Tibial nerve (tissue), 4 donors: ENCODE measurements at regions not wholly inside any gene's neighbourhood (a gene's known extent, or its start where the extent isn't known, plus 50 kb on each side); places are given as distances from the start of the nearest gene placed in this dataset.

ENCODE experiments used
- DNase-seq, 2 donors: peaks; one replicate each; pipeline ENCODE4 v3.0.0-alpha.2; 2019; ENCODE audit warnings: low spot score in 2 of 2
- H3K27ac ChIP-seq, 4 donors: fragments of 200-600 bp; sonication (generic) in 3 of 4; one replicate each; pipeline ENCODE4 v1.5.1; 2017 to 2019; ENCODE audit warnings: mild to moderate bottlenecking in 1 of 4
- H3K27me3 ChIP-seq, 2 donors: fragments of 200-600 bp; sonication (generic) in 1 of 2; one replicate each; pipeline versions ENCODE4 v1.5.1 to v1.6.0; 2017 to 2019
- H3K36me3 ChIP-seq, 3 donors: fragments of 200-600 bp; sonication (generic); one replicate each; pipeline ENCODE4 v1.5.1; 2018 to 2019
- H3K4me1 ChIP-seq, 4 donors: fragments of 200-600 bp; sonication (generic) in 3 of 4; one replicate each; pipeline ENCODE4 v1.5.1; 2017 to 2019
- H3K4me3 ChIP-seq, 4 donors: fragments of 200-600 bp; sonication (generic) in 3 of 4; one replicate each; pipeline ENCODE4 v1.5.1; 2017 to 2019; ENCODE audit warnings: mild to moderate bottlenecking in 1 of 4, moderate library complexity in 1 of 4
- H3K9me3 ChIP-seq, 4 donors: fragments of 200-600 bp; sonication (generic) in 3 of 4; one replicate each; pipeline ENCODE4 v1.5.1; 2017 to 2019
- EP300 ChIP-seq, 2 donors: sonication (generic); formaldehyde crosslinking; IDR thresholded peaks; one replicate each; pipeline ENCODE4 v1.6.1; 2017; ENCODE audit warnings: antibody characterized with exemption in 2 of 2, mild to moderate bottlenecking in 1 of 2
- POLR2A ChIP-seq, 2 donors: fragments of 450-650 bp; IDR thresholded peaks; one replicate each; pipeline ENCODE4 v1.6.1; 2017; ENCODE audit warnings: antibody characterized with exemption in 2 of 2, mild to moderate bottlenecking in 2 of 2, moderate library complexity in 2 of 2
- WGBS, 2 donors: methylation state at CpG; one replicate each; pipeline ENCODE4 v1.1.5; 2018; 5-methylcytosine and 5-hydroxymethylcytosine counted together
- TF ChIP-seq, protein P1 (sequence below), 5 experiments: fragments of 200-600 bp in 3 of 5; fragments of 450-650 bp in 2 of 5; sonication (generic) in 3 of 5; IDR thresholded peaks; one replicate each; pipeline ENCODE4 v1.5.1; 2016 to 2019; ENCODE audit warnings: antibody characterized with exemption in 5 of 5, mild to moderate bottlenecking in 3 of 5, moderate library complexity in 2 of 5

DNA sequence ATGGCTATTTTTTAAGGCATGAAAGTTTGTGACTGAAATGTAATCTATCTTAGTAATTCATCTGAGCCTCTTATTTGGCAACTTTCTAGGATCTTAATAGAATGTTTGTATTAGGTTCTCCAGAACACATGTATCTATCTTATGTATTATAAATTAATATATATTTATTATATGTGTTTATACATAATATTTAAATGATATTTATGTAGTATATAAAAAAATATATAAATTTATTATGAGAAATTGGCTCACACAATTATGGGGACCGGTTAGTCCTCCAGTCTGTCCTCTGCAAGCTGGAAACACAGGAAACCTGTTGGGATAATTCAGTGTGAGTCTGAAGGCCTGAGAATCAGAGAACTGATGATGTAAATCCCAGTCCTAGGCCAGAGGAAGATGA is 155.7 kb downstream of the AMY1C start:
- Histone ChIP-seq H3K36me3 (no peaks in the 10 kb centered on the region), H3K4me3 (no peak overlapping the region), H3K27me3 (no peaks in the 10 kb centered on the region), H3K27ac (no peak overlapping the region), H3K9me3 (no peaks in the 10 kb centered on the region), H3K4me1 (no peaks in the 10 kb centered on the region)
- no peak for TF ChIP-seq POLR2A (IDR thresholded peaks at IDR 0.05)
- 81 to 91% methylated on average over 1 of the region's 1 CpG for whole genome bisulfite sequencing, 2 donors
- no peak for DNase-seq

DNA sequence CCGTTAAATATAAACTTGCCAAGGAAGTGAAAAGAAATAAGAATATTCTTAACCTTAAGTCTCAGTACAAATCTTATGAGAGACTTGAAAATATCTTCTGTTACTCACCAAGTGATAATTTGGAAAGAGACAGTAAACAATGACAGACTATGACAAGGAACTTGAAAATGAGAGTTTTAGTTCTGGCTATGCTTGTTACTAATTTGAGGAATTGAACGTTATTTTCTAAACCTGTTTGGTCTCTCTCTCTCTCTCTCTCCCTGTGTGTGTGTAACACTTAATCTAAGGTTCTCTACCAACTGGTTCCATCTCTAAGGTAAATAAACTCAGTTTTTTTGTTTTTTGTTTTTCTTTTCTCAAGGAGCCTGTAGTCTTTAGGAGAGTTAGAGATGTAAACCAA is 161.8 kb downstream of the AMY1C start:
- no peaks in the 10 kb centered on the region for H3K36me3 ChIP-seq
- H3K4me3 ChIP-seq, result no peak overlapping the region
- DNase-seq, result no peak
- TF ChIP-seq, protein P1, sequence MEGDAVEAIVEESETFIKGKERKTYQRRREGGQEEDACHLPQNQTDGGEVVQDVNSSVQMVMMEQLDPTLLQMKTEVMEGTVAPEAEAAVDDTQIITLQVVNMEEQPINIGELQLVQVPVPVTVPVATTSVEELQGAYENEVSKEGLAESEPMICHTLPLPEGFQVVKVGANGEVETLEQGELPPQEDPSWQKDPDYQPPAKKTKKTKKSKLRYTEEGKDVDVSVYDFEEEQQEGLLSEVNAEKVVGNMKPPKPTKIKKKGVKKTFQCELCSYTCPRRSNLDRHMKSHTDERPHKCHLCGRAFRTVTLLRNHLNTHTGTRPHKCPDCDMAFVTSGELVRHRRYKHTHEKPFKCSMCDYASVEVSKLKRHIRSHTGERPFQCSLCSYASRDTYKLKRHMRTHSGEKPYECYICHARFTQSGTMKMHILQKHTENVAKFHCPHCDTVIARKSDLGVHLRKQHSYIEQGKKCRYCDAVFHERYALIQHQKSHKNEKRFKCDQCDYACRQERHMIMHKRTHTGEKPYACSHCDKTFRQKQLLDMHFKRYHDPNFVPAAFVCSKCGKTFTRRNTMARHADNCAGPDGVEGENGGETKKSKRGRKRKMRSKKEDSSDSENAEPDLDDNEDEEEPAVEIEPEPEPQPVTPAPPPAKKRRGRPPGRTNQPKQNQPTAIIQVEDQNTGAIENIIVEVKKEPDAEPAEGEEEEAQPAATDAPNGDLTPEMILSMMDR (IDR thresholded peaks at IDR 0.05), result no peak
- TF ChIP-seq POLR2A (IDR thresholded peaks at IDR 0.05), result no peak
- no peaks in the 10 kb centered on the region for H3K27me3 ChIP-seq
- H3K27ac ChIP-seq, result no peak overlapping the region
- H3K4me1 ChIP-seq, result no peaks in the 10 kb centered on the region
- no peaks in the 10 kb centered on the region for H3K9me3 ChIP-seq
- WGBS, 2 donors, result 87% methylated on average over 2 of the region's 2 CpGs

DNA sequence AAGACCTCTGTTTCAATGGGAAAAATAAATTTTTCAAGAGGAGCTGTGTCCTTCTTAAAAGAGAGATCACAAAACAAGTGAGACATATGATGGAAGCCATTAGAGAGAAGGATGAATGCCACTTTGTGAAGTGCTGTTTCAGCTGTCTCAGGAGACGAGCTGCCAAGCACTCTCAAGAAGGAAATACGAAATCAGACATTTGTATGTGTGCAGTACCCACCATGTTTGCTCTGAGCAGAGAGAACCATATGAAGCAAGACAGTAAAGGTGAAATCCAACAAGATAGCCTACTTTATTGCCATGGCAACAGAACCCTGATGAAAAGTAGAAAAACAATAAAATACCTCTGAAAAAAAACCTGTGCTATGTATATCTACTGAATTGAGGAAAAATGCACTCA is 168.1 kb downstream of the AMY1C start:
- WGBS, 2 donors, result 28 to 30% methylated on average over 2 of the region's 2 CpGs

DNA sequence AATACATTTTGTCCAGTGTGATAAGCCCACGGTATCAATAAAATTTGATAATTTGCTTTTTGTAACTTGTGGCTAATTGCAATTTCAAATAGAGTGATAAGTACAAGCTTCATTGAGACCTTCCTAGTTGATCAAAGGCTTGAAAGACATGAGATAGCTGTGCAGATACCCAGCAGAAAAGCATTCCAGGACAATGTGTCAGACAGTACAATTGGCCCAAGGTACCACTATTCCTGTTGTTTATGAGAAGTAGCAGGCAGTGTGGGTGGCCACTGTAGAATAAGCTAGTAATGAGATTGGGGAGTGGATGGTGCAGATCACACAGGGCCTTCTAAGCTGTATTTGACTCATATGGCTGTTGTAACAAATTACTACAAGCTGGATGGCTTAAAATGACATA is 182.2 kb downstream of the AMY1C start:
- H3K27ac ChIP-seq, result no peak overlapping the region
- H3K4me3 ChIP-seq, result no peak overlapping the region
- no peaks in the 10 kb centered on the region for H3K9me3 ChIP-seq
- H3K4me1 ChIP-seq, result no peaks in the 10 kb centered on the region
- WGBS, 2 donors, result 76 to 81% methylated on average over 1 of the region's 1 CpG
- DNase-seq, result no peak
- H3K36me3 ChIP-seq, result no peaks in the 10 kb centered on the region
- no peaks in the 10 kb centered on the region for H3K27me3 ChIP-seq
- no peak for TF ChIP-seq POLR2A (IDR thresholded peaks at IDR 0.05)
- TF ChIP-seq EP300 (IDR thresholded peaks at IDR 0.05), result no peak
- TF ChIP-seq, protein P1 (IDR thresholded peaks at IDR 0.05), result no peak

More for the DNA sequence above, 168.1 kb downstream of the AMY1C start:
- no peaks in the 10 kb centered on the region for H3K27me3 ChIP-seq
- TF ChIP-seq, protein P1 (IDR thresholded peaks at IDR 0.05), result no peak
- no peak for TF ChIP-seq EP300 (IDR thresholded peaks at IDR 0.05)
- no peak for TF ChIP-seq POLR2A (IDR thresholded peaks at IDR 0.05)
- H3K9me3 ChIP-seq, result no peaks in the 10 kb centered on the region
- H3K4me1 ChIP-seq, result no peaks in the 10 kb centered on the region
- H3K4me3 ChIP-seq, result no peak overlapping the region
- no peak for DNase-seq
- H3K36me3 ChIP-seq, result no peaks in the 10 kb centered on the region
- no peak overlapping the region for H3K27ac ChIP-seq

DNA sequence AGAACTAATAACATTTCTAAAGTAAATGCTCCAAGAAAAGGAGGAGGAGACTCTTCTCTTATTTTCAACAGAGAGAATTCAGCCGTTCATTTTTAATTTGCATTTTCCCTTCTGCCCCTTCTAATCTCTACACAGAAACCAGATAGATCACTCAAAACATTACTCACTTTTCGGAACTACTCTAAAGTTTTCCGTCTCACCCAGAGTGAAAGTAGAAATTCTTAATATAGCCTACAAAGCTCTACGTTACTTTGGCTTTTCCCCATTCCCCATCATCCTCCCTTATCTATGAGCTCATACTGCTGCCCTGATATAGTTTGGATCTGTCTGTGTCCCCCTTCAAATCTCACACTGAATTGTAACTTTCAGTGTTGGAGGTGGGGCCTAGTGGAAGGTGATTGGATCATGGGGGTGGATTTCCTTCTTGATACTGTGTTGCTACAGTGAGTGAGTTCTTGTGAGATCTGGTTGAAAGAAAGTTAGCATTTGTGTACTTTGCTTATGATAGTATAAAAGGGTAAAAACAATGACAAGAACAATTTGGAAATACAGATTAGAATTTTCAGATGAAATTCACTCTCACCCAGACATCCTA is 188.2 kb downstream of the AMY1C start:
- Histone ChIP-seq H3K27me3 (no peaks in the 10 kb centered on the region), H3K4me3 (no peak overlapping the region), H3K36me3 (no peaks in the 10 kb centered on the region), H3K9me3 (no peaks in the 10 kb centered on the region), H3K4me1 (no peaks in the 10 kb centered on the region), H3K27ac (no peak overlapping the region)
- no peak for DNase-seq
- 75 to 78% methylated on average over 4 of the region's 4 CpGs for WGBS, 2 donors
- TF ChIP-seq, protein P1 (IDR thresholded peaks at IDR 0.05), result no peak
- TF ChIP-seq POLR2A (IDR thresholded peaks at IDR 0.05) (no peak), EP300 (IDR thresholded peaks at IDR 0.05) (no peak)

DNA sequence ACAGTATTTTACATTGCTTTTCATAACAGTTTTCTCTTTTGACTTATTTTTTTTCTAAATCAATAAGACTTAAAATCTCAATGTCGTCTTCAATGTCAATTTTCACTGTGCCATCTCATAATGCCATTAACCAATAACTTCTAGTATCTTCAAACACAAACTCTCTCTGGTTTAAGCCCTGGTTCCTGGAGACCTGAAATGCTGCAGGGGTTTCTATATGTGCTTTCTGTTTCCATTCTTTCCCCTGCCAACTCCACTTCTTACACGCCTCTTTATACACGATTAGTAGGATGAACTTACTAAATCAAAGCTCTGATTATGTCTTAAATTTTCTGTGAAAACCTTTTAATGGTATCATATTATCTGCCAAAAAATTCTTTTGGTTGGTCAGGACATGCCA is 191.4 kb downstream of the AMY1C start:
- DNase-seq, result no peak
- no peaks in the 10 kb centered on the region for H3K9me3 ChIP-seq
- no peak overlapping the region for H3K27ac ChIP-seq
- H3K4me1 ChIP-seq, result no peaks in the 10 kb centered on the region
- TF ChIP-seq POLR2A (IDR thresholded peaks at IDR 0.05), result no peak
- TF ChIP-seq, protein P1 (IDR thresholded peaks at IDR 0.05), result no peak
- no peak for TF ChIP-seq EP300 (IDR thresholded peaks at IDR 0.05)
- no peak overlapping the region for H3K4me3 ChIP-seq
- WGBS, 2 donors, result 44 to 52% methylated on average over 3 of the region's 3 CpGs
- no peaks in the 10 kb centered on the region for H3K27me3 ChIP-seq
- H3K36me3 ChIP-seq, result no peaks in the 10 kb centered on the region
